ENCODE measurements at regions not wholly inside any gene's neighbourhood (a gene's known extent, or its start where the extent isn't known, plus 50 kb on each side); places are given as distances from the start of the nearest gene placed in this dataset.

GRCh38 chrX:42260854-42261253 is 337.5 kb upstream of the CASK start:
- TF ChIP-seq CTCF (IDR thresholded peaks at IDR 0.05; ENCODE audit: control insufficient read depth, insufficient read depth, low read depth, low read length, missing control alignments) = no peak
- H3K4me3 ChIP-seq (ENCODE audit: control insufficient read depth, low read depth, low read length) = no peak overlapping the region
- DNase-seq (ENCODE audit: low read depth) = no peak

GRCh38 chrX:42248226-42248625 is 324.9 kb upstream of the CASK start:
- H3K4me3 ChIP-seq (ENCODE audit: control insufficient read depth, low read depth, low read length) = no peak overlapping the region
- TF ChIP-seq CTCF (IDR thresholded peaks at IDR 0.05; ENCODE audit: control insufficient read depth, insufficient read depth, low read depth, low read length, missing control alignments) = no peak

GRCh38 chrX:42247241-42247640 is 323.9 kb upstream of the CASK start:
- no peak for TF ChIP-seq CTCF (IDR thresholded peaks at IDR 0.05; ENCODE audit: control insufficient read depth, insufficient read depth, low read depth, low read length, missing control alignments)
- DNase-seq (ENCODE audit: low read depth) = no peak
- no peak overlapping the region for H3K4me3 ChIP-seq (ENCODE audit: control insufficient read depth, low read depth, low read length)

More at GRCh38 chrX:42248226-42248625, 324.9 kb upstream of the CASK start:
- DNase-seq (ENCODE audit: low read depth) = no peak

GRCh38 chrX:42246814-42247213 is 323.5 kb upstream of the CASK start:
- no peak overlapping the region for H3K4me3 ChIP-seq (ENCODE audit: control insufficient read depth, low read depth, low read length)
- TF ChIP-seq CTCF (IDR thresholded peaks at IDR 0.05; ENCODE audit: control insufficient read depth, insufficient read depth, low read depth, low read length, missing control alignments) = no peak
- DNase-seq (ENCODE audit: low read depth) = no peak

- TF ChIP-seq CTCF (IDR thresholded peaks at IDR 0.05; ENCODE audit: control insufficient read depth, insufficient read depth, low read depth, low read length, missing control alignments) = no peak
- H3K4me3 ChIP-seq (ENCODE audit: control insufficient read depth, low read depth, low read length) = no peak overlapping the region
- DNase-seq (ENCODE audit: low read depth) = no peak
These were observed 318.6 kb upstream of the CASK start for GRCh38 chrX:42242004-42242403.

- H3K4me3 ChIP-seq (ENCODE audit: control insufficient read depth, low read depth, low read length) = no peak overlapping the region
- no peak for DNase-seq (ENCODE audit: low read depth)
- TF ChIP-seq CTCF (IDR thresholded peaks at IDR 0.05; ENCODE audit: control insufficient read depth, insufficient read depth, low read depth, low read length, missing control alignments) = no peak
These were observed 318.1 kb upstream of the CASK start for GRCh38 chrX:42241421-42241820.

GRCh38 chrX:42237956-42238355 is 314.6 kb upstream of the CASK start:
- H3K4me3 ChIP-seq (ENCODE audit: control insufficient read depth, low read depth, low read length) = no peak overlapping the region
- no peak for DNase-seq (ENCODE audit: low read depth)
- no peak for TF ChIP-seq CTCF (IDR thresholded peaks at IDR 0.05; ENCODE audit: control insufficient read depth, insufficient read depth, low read depth, low read length, missing control alignments)

Data from AG09309 (cell line).